GM13976 (cell line): ENCODE measurements at regions not wholly inside any gene's neighbourhood (a gene's known extent, or its start where the extent isn't known, plus 50 kb on each side); places are given as distances from the start of the nearest gene placed in this dataset.

ENCODE experiments used
- DNase-seq: peaks from one replicate; pipeline ENCODE4 v3.0.0; 2012; ENCODE audit warnings: low spot score
- CTCF ChIP-seq: IDR thresholded peaks from 2 replicates; pipeline ENCODE4 v1.5.1; 2012; ENCODE audit warnings: borderline replicate concordance, mild to moderate bottlenecking; ENCODE audit not compliant: insufficient read depth; ENCODE audit errors: extremely low read depth, missing control alignments, control extremely low read depth
- in situ Hi-C: fragments of 300-500 bp; cut with MboI; formaldehyde crosslinking; loops from one replicate; pipeline ENCODE4 v1.12.0; 2022; ENCODE audit warnings: low sequenced_read_pairs, mixed read lengths, inconsistent platforms; ENCODE audit not compliant: unreplicated experiment

- no peak for DNase-seq
- no peak for TF ChIP-seq CTCF
- in situ Hi-C loops = no loop called here
These were observed 331.5 kb upstream of the PABPC4L start for GRCh38 chr4:134533068-134533467.

- in situ Hi-C loops = no loop called here
- no peak for TF ChIP-seq CTCF
- no peak for DNase-seq
These were observed 329.4 kb upstream of the PABPC4L start for GRCh38 chr4:134531013-134531412.

GRCh38 chr4:134529629-134530028, 328.0 kb upstream of the PABPC4L start:
- in situ Hi-C loops = no loop called here
- no peak for TF ChIP-seq CTCF
- DNase-seq = no peak

- in situ Hi-C loops = no loop called here
- DNase-seq = no peak
- TF ChIP-seq CTCF = no peak
These were observed 317.1 kb upstream of the PABPC4L start for GRCh38 chr4:134518574-134519217.

GRCh38 chr4:134510544-134510943, 309.0 kb upstream of the PABPC4L start:
- TF ChIP-seq CTCF = no peak
- in situ Hi-C loops = no loop called here
- DNase-seq = no peak

GRCh38 chr4:134505511-134505910, 303.9 kb upstream of the PABPC4L start:
- in situ Hi-C loops = no loop called here
- TF ChIP-seq CTCF = no peak
- no peak for DNase-seq
